ENCODE measurements at regions not wholly inside any gene's neighbourhood (a gene's known extent, or its start where the extent isn't known, plus 50 kb on each side); places are given as distances from the start of the nearest gene placed in this dataset.

DNA sequence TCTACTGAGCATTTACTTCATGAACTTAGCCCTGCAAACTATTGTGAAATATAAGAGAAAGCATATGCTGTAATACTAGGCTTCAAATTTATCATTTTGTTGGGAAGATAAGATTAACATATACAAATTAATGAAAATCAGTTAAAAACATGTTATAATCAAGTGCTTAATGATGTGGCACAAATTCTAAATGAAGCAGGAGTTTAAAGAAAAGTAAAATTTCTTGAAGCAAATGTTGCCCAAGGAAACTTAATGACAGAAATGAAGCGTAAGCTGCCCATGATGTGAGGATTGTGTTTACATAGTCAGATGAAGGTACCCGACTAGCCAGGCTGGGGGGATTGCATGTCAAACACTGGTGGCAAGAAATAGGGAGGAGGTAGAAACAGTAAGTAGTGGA is 103.1 kb upstream of the GAP43 start:
- Histone ChIP-seq H3K27ac (no peak overlapping the region), H4K20me1 (ENCODE audit: insufficient read depth) (no peaks in the 10 kb centered on the region), H3K4me1 (ENCODE audit: low read depth, poor library complexity, severe bottlenecking) (no peaks in the 10 kb centered on the region), H3K9ac (no peak overlapping the region), H2AFZ (ENCODE audit: low read depth) (no peak overlapping the region), H3K27me3 (ENCODE audit: insufficient read depth, low read depth) (no peaks in the 10 kb centered on the region), H3K36me3 (ENCODE audit: insufficient read depth) (no peaks in the 10 kb centered on the region), H3K4me2 (no peak overlapping the region), H3K4me3 (IDR thresholded peaks at IDR 0.05; ENCODE audit: insufficient read depth, low read depth, low read length) (no peak overlapping the region), H3K79me2 (ENCODE audit: insufficient read depth, low read depth) (no peaks in the 10 kb centered on the region)
- TF ChIP-seq, protein P1, sequence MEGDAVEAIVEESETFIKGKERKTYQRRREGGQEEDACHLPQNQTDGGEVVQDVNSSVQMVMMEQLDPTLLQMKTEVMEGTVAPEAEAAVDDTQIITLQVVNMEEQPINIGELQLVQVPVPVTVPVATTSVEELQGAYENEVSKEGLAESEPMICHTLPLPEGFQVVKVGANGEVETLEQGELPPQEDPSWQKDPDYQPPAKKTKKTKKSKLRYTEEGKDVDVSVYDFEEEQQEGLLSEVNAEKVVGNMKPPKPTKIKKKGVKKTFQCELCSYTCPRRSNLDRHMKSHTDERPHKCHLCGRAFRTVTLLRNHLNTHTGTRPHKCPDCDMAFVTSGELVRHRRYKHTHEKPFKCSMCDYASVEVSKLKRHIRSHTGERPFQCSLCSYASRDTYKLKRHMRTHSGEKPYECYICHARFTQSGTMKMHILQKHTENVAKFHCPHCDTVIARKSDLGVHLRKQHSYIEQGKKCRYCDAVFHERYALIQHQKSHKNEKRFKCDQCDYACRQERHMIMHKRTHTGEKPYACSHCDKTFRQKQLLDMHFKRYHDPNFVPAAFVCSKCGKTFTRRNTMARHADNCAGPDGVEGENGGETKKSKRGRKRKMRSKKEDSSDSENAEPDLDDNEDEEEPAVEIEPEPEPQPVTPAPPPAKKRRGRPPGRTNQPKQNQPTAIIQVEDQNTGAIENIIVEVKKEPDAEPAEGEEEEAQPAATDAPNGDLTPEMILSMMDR (conservative IDR thresholded peaks at IDR 0.05; ENCODE audit: low read depth, low read length) = no peak

DNA sequence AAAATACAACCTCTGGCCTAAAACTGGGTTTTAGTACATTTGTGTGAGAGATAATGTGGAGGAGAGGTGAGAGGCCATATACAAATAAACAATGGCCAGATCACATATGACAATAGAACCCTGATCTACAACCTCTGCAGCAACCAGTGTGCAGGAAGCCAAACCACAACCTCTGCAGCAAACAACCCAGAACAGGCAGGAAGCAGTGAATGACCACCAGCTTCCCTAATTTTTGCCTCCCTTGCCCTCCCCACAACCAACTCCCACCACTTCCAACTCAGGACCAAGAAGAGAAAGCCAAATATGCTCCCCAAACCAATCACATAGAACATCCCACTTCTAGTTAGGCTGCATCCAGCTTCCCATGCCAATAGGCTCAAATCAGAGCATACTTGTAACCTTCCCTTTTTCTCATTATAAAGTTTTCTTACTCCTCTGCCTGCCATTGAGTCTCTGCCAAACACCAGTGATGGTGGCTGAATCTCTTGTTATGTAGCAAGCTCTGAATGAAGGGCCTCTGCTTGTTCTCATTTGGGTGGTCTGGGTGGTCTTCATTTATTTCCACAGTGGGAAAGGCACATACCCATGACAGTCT is 102.6 kb upstream of the GAP43 start:
- Histone ChIP-seq H2AFZ (ENCODE audit: low read depth) (no peak overlapping the region), H3K9ac (no peak overlapping the region)

GRCh38 chr3:115523458-115523857 is 99.9 kb upstream of the GAP43 start:
- H3K79me2 ChIP-seq (ENCODE audit: insufficient read depth, low read depth) = no peaks in the 10 kb centered on the region
- H3K9ac ChIP-seq = no peak overlapping the region
- no peak overlapping the region for H3K27ac ChIP-seq
- no peak overlapping the region for H2AFZ ChIP-seq (ENCODE audit: low read depth)
- H3K27me3 ChIP-seq (ENCODE audit: insufficient read depth, low read depth) = no peaks in the 10 kb centered on the region
- no peak overlapping the region for H3K4me2 ChIP-seq
- no peak overlapping the region for H3K4me3 ChIP-seq (IDR thresholded peaks at IDR 0.05; ENCODE audit: insufficient read depth, low read depth, low read length)
- H3K4me1 ChIP-seq (ENCODE audit: low read depth, poor library complexity, severe bottlenecking) = no peaks in the 10 kb centered on the region
- no peaks in the 10 kb centered on the region for H4K20me1 ChIP-seq (ENCODE audit: insufficient read depth)
- TF ChIP-seq, protein P1 (conservative IDR thresholded peaks at IDR 0.05; ENCODE audit: low read depth, low read length) = no peak
- H3K36me3 ChIP-seq (ENCODE audit: insufficient read depth) = no peaks in the 10 kb centered on the region

More for the DNA sequence above, 102.6 kb upstream of the GAP43 start:
- Histone ChIP-seq H4K20me1 (ENCODE audit: insufficient read depth) (no peaks in the 10 kb centered on the region), H3K79me2 (ENCODE audit: insufficient read depth, low read depth) (no peaks in the 10 kb centered on the region), H3K27ac (no peak overlapping the region), H3K4me3 (IDR thresholded peaks at IDR 0.05; ENCODE audit: insufficient read depth, low read depth, low read length) (no peak overlapping the region), H3K4me2 (no peak overlapping the region), H3K4me1 (ENCODE audit: low read depth, poor library complexity, severe bottlenecking) (no peaks in the 10 kb centered on the region), H3K27me3 (ENCODE audit: insufficient read depth, low read depth) (no peaks in the 10 kb centered on the region), H3K36me3 (ENCODE audit: insufficient read depth) (no peaks in the 10 kb centered on the region)
- TF ChIP-seq, protein P1 (conservative IDR thresholded peaks at IDR 0.05; ENCODE audit: low read depth, low read length) = no peak

- Histone ChIP-seq H3K36me3 (ENCODE audit: insufficient read depth) (no peaks in the 10 kb centered on the region), H3K4me3 (IDR thresholded peaks at IDR 0.05; ENCODE audit: insufficient read depth, low read depth, low read length) (no peak overlapping the region), H3K27me3 (ENCODE audit: insufficient read depth, low read depth) (no peaks in the 10 kb centered on the region), H4K20me1 (ENCODE audit: insufficient read depth) (no peaks in the 10 kb centered on the region), H3K27ac (no peak overlapping the region), H3K4me1 (ENCODE audit: low read depth, poor library complexity, severe bottlenecking) (no peaks in the 10 kb centered on the region), H3K4me2 (no peak overlapping the region), H3K9ac (no peak overlapping the region), H3K79me2 (ENCODE audit: insufficient read depth, low read depth) (no peaks in the 10 kb centered on the region), H2AFZ (ENCODE audit: low read depth) (no peak overlapping the region)
- TF ChIP-seq, protein P1 (conservative IDR thresholded peaks at IDR 0.05; ENCODE audit: low read depth, low read length) = no peak
These were observed 98.8 kb upstream of the GAP43 start for GRCh38 chr3:115524549-115524948.
